ENCODE measurements at regions not wholly inside any gene's neighbourhood (a gene's known extent, or its start where the extent isn't known, plus 50 kb on each side); places are given as distances from the start of the nearest gene placed in this dataset.

GRCh38 chr3:162742159-162742717 is 1245.6 kb downstream of the OTOL1 start:
- Histone ChIP-seq H3K4me3 (ENCODE audit: low read depth, low read length) (no peak overlapping the region), H3K9me3 (no peaks in the 10 kb centered on the region), H3K27me3 (replicated peaks; ENCODE audit: control insufficient read depth, insufficient read depth, low read length) (no peaks in the 10 kb centered on the region), H3K4me1 (no peaks in the 10 kb centered on the region), H3K36me3 (ENCODE audit: control insufficient read depth, insufficient read depth, low read length) (no peaks in the 10 kb centered on the region)
- H3K36me3 Mint-ChIP-seq (ENCODE audit: insufficient read depth, unreplicated experiment), result no peaks in the 10 kb centered on the region
- no peak overlapping the region for H3K27ac Mint-ChIP-seq (ENCODE audit: unreplicated experiment)
- intact Hi-C loops (cut with micrococcal nuclease; ENCODE audit: unreplicated experiment), result no loop called here
- DNase-seq, result no peak
- no peaks in the 10 kb centered on the region for H3K4me1 Mint-ChIP-seq (ENCODE audit: low read depth, unreplicated experiment)
- no peaks in the 10 kb centered on the region for H3K9me3 Mint-ChIP-seq (ENCODE audit: unreplicated experiment)
- ChIA-PET POLR2A (no interaction called here), CTCF (no interaction called here)
- H3K27me3 Mint-ChIP-seq (ENCODE audit: insufficient read depth, unreplicated experiment), result peaks cover 4% of the 10 kb centered on the region
- no peak for TF ChIP-seq CTCF (IDR thresholded peaks at IDR 0.05; ENCODE audit: insufficient read depth in 1 of 2, low read depth in 1 of 2, low read length in 1 of 2, severe bottlenecking in 1 of 2, unreplicated experiment in 1 of 2)
- no TSS peak for BruUV-seq (replicated peaks)
- H3K4me3 Mint-ChIP-seq (ENCODE audit: unreplicated experiment), result no peak overlapping the region

GRCh38 chr3:162743091-162743490 is 1246.5 kb downstream of the OTOL1 start:
- ChIA-PET CTCF (no interaction called here), POLR2A (no interaction called here)
- Histone ChIP-seq H3K36me3 (ENCODE audit: control insufficient read depth, insufficient read depth, low read length) (no peaks in the 10 kb centered on the region), H3K4me3 (ENCODE audit: low read depth, low read length) (no peak overlapping the region), H3K4me1 (no peaks in the 10 kb centered on the region), H3K9me3 (peaks cover 2% of the 10 kb centered on the region; the same call in 1 of the 2 replicates), H3K27me3 (replicated peaks; ENCODE audit: control insufficient read depth, insufficient read depth, low read length) (no peaks in the 10 kb centered on the region)
- no TSS peak for BruUV-seq (replicated peaks)
- Mint-ChIP-seq H3K36me3 (ENCODE audit: insufficient read depth, unreplicated experiment) (no peaks in the 10 kb centered on the region), H3K9me3 (ENCODE audit: unreplicated experiment) (no peaks in the 10 kb centered on the region), H3K27ac (ENCODE audit: unreplicated experiment) (no peak overlapping the region), H3K4me1 (ENCODE audit: low read depth, unreplicated experiment) (no peaks in the 10 kb centered on the region), H3K27me3 (ENCODE audit: insufficient read depth, unreplicated experiment) (peaks cover 4% of the 10 kb centered on the region), H3K4me3 (ENCODE audit: unreplicated experiment) (no peak overlapping the region)
- no peak for DNase-seq
- TF ChIP-seq CTCF (IDR thresholded peaks at IDR 0.05; ENCODE audit: insufficient read depth in 1 of 2, low read depth in 1 of 2, low read length in 1 of 2, severe bottlenecking in 1 of 2, unreplicated experiment in 1 of 2), result no peak
- intact Hi-C loops (cut with micrococcal nuclease; ENCODE audit: unreplicated experiment), result no loop called here

- Mint-ChIP-seq H3K4me3 (ENCODE audit: unreplicated experiment) (no peak overlapping the region), H3K27me3 (ENCODE audit: insufficient read depth, unreplicated experiment) (no peaks in the 10 kb centered on the region), H3K36me3 (ENCODE audit: insufficient read depth, unreplicated experiment) (no peaks in the 10 kb centered on the region), H3K4me1 (ENCODE audit: low read depth, unreplicated experiment) (no peaks in the 10 kb centered on the region), H3K27ac (ENCODE audit: unreplicated experiment) (no peak overlapping the region), H3K9me3 (ENCODE audit: unreplicated experiment) (peaks cover 2% of the 10 kb centered on the region)
- Histone ChIP-seq H3K4me1 (no peaks in the 10 kb centered on the region), H3K9me3 (no peaks in the 10 kb centered on the region), H3K36me3 (ENCODE audit: control insufficient read depth, insufficient read depth, low read length) (no peaks in the 10 kb centered on the region), H3K27me3 (replicated peaks; ENCODE audit: control insufficient read depth, insufficient read depth, low read length) (no peaks in the 10 kb centered on the region), H3K4me3 (ENCODE audit: low read depth, low read length) (no peak overlapping the region)
- DNase-seq, result no peak
- intact Hi-C loops (cut with micrococcal nuclease; ENCODE audit: unreplicated experiment), result no loop called here
- TF ChIP-seq CTCF (IDR thresholded peaks at IDR 0.05; ENCODE audit: insufficient read depth in 1 of 2, low read depth in 1 of 2, low read length in 1 of 2, severe bottlenecking in 1 of 2, unreplicated experiment in 1 of 2), result no peak
- no TSS peak for BruUV-seq (replicated peaks)
- ChIA-PET POLR2A (no interaction called here), CTCF (no interaction called here)
Measured at GRCh38 chr3:162760789-162761188, 1264.2 kb downstream of the OTOL1 start.
